Stimulated activated CD8-positive, alpha-beta memory T cell treated with anti-CD3 and anti-CD28 coated beads, Interleukin-7, amount 100 ng/mL, for 4 hours (primary cell): ENCODE measurements at regions not wholly inside any gene's neighbourhood (a gene's known extent, or its start where the extent isn't known, plus 50 kb on each side); places are given as distances from the start of the nearest gene placed in this dataset.
"Not testable (repeated sequence)": the region's sequence is repeated elsewhere in the genome, so short reads cannot be mapped to it uniquely, and the experiment has no call there.

Experiments
- DNase-seq, 2 donors: peaks; one replicate each; pipeline ENCODE4 v3.0.0-alpha.2; 2020; ENCODE audit warnings: low read depth in 2 of 2

- no peak for DNase-seq
Measured at GRCh38 chr3:30297112-30297511, 309.3 kb upstream of the TGFBR2 start.

GRCh38 chr3:30299674-30300385 lies 306.6 kb upstream of the TGFBR2 start:
- DNase-seq: no peak

- DNase-seq: no peak
Measured at GRCh38 chr3:30300809-30301208, 305.6 kb upstream of the TGFBR2 start.

GRCh38 chr3:30302027-30302426 lies 304.4 kb upstream of the TGFBR2 start:
- DNase-seq: no peak

- no peak for DNase-seq
Measured at GRCh38 chr3:30303770-30304169, 302.6 kb upstream of the TGFBR2 start.

- no peak for DNase-seq
Measured at GRCh38 chr3:30305021-30305420, 301.4 kb upstream of the TGFBR2 start.

GRCh38 chr3:30306896-30307295 lies 299.5 kb upstream of the TGFBR2 start:
- DNase-seq: no peak

GRCh38 chr3:30307372-30307950 lies 298.9 kb upstream of the TGFBR2 start:
- DNase-seq: no peak

GRCh38 chr3:30308131-30308530 lies 298.3 kb upstream of the TGFBR2 start:
- no peak for DNase-seq

GRCh38 chr3:30309961-30310954 lies 296.1 kb upstream of the TGFBR2 start:
- no peak for DNase-seq

GRCh38 chr3:30311781-30312180 lies 294.6 kb upstream of the TGFBR2 start:
- DNase-seq: no peak

- no peak for DNase-seq
Measured at GRCh38 chr3:30313840-30314239, 292.6 kb upstream of the TGFBR2 start.

GRCh38 chr3:30314757-30315325 lies 291.6 kb upstream of the TGFBR2 start:
- DNase-seq: no peak

GRCh38 chr3:30315447-30315846 lies 291.0 kb upstream of the TGFBR2 start:
- DNase-seq: no peak

GRCh38 chr3:30317561-30317960 lies 288.8 kb upstream of the TGFBR2 start:
- no peak for DNase-seq

- no peak for DNase-seq
Measured at GRCh38 chr3:30318110-30318509, 288.3 kb upstream of the TGFBR2 start.

- peak; percentile 6 to 12 for DNase-seq
Measured at GRCh38 chr3:30319713-30320112, 286.7 kb upstream of the TGFBR2 start.

GRCh38 chr3:30320392-30320791 lies 286.0 kb upstream of the TGFBR2 start:
- no peak for DNase-seq

GRCh38 chr3:30321065-30321464 lies 285.3 kb upstream of the TGFBR2 start:
- DNase-seq: no peak

- DNase-seq: not testable (repeated sequence)
Measured at GRCh38 chr3:30323649-30324048, 282.8 kb upstream of the TGFBR2 start.

GRCh38 chr3:30324587-30324986 lies 281.8 kb upstream of the TGFBR2 start:
- no peak for DNase-seq

- not testable (repeated sequence) for DNase-seq
Measured at GRCh38 chr3:30327976-30328375, 278.4 kb upstream of the TGFBR2 start.
